Stomach (tissue), 8 donors: ENCODE measurements at regions not wholly inside any gene's neighbourhood (a gene's known extent, or its start where the extent isn't known, plus 50 kb on each side); places are given as distances from the start of the nearest gene placed in this dataset.
A peak's percentile ranks its signal among the peaks of the same experiment; 100 is the strongest.

Source experiments
- DNase-seq, 2 donors: peaks; one replicate each; pipeline versions ENCODE4 v3.0.0 to v3.0.0-alpha.2; 2013 to 2019
- H3K27ac ChIP-seq, 5 donors: fragments of 200-600 bp in 4 of 5; sonication (generic) in 4 of 5; one replicate each; pipeline ENCODE4 v1.5.1; 2013 to 2019; ENCODE audit warnings: mild to moderate bottlenecking in 1 of 5, moderate library complexity in 1 of 5
- H3K27me3 ChIP-seq, 3 donors: fragments of 200-600 bp; sonication (generic); one replicate each; pipeline ENCODE4 v1.5.1; 2017 to 2019; ENCODE audit warnings: mixed run types in 1 of 3
- H3K36me3 ChIP-seq, 4 donors: fragments of 200-600 bp; sonication (generic); 1 replicate in 3 of 4; 2 replicates in 1 of 4; pipeline ENCODE4 v1.5.1; 2016 to 2019
- H3K4me1 ChIP-seq, 4 donors: fragments of 200-600 bp; sonication (generic); one replicate each; pipeline ENCODE4 v1.5.1; 2016 to 2019
- H3K4me3 ChIP-seq, 4 donors: fragments of 200-600 bp; sonication (generic) in 3 of 4; one replicate each; pipeline ENCODE4 v1.5.1; 2016 to 2019; ENCODE audit warnings: mild to moderate bottlenecking in 1 of 4
- H3K9me3 ChIP-seq, 4 donors: fragments of 200-600 bp; sonication (generic); one replicate each; pipeline ENCODE4 v1.5.1; 2016 to 2019
- EP300 ChIP-seq: sonication (generic); formaldehyde crosslinking; IDR thresholded peaks from one replicate; pipeline ENCODE4 v1.6.1; 2017; ENCODE audit warnings: antibody characterized with exemption
- POLR2A ChIP-seq, 4 donors: fragments of 450-650 bp; IDR thresholded peaks; one replicate each; pipeline ENCODE4 v1.6.1; 2016; ENCODE audit warnings: antibody characterized with exemption in 4 of 4, control low read depth in 2 of 4, mild to moderate bottlenecking in 1 of 4, moderate library complexity in 1 of 4
- POLR2AphosphoS5 ChIP-seq, 3 donors: sonication (generic); formaldehyde crosslinking; IDR thresholded peaks; one replicate each; pipeline ENCODE4 v1.6.1; 2016; ENCODE audit warnings: antibody characterized with exemption in 3 of 3
- WGBS, 5 donors: extraction: QIAGEN DNeasy Blood & Tissue Kit in 3 of 5; methylation state at CpG; one replicate each; pipeline versions ENCODE4 v1.1.5 to v1.1.7; 2013 to 2018; 5-methylcytosine and 5-hydroxymethylcytosine counted together
- intact Hi-C: fragments of 100-400 bp; cut with DNase I; formaldehyde crosslinking; loops from one replicate; pipeline ENCODE4 v1.15.1; 2023; ENCODE audit warnings: low total_unique reads
- TF ChIP-seq, protein P1 (sequence below), 7 experiments: fragments of 450-650 bp in 4 of 7; fragments of 200-600 bp in 3 of 7; sonication (generic) in 3 of 7; IDR thresholded peaks; one replicate each; pipeline ENCODE4 v1.5.1; 2016 to 2019; ENCODE audit warnings: antibody characterized with exemption in 7 of 7, control low read depth in 2 of 7, mild to moderate bottlenecking in 1 of 7
- donor health status: healthy with polysubstance abuse.
- donor health status: Bipolar disorder and iron deficiency.
- donor health status: healthy.

DNA sequence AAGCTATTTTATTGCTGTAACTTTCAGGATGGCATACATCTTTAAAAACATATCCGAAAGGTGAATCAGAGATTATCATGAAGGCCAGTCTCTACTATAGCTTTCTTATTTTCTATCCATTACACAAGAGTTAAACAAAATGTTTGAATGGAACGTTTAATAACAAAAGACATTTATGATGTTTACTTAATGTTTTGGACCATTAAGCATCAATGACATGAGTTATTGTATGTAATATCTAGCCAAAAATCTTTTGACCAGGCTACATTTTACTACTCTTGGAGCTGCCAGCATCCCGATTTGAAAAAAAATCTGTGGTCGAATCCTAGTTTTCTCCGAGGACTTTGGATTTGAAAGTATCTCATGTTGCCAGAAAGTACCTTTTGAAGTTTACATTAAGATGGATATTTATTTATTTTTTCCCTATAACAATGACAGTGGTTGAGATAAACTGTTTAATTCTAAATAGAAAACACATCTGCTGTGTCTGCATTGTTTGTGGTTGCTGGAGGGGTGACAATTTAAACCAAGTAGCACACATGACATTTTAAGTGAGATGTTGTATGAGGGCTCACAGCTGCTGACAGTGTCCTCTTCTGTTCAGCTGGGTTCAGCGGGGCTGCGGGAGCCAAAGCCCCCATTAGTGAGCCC is 293.7 kb upstream of the TCF21 start:
- H3K4me3 ChIP-seq = no peak overlapping the region
- peak overlapping the region in 1 of 5 donors; percentile 60 for H3K27ac ChIP-seq
- 52 to 79% (median 57%) methylated on average over 7 of the region's 7 CpGs for WGBS, 5 donors
- peak in 1 of 2 donors; percentile 76 for DNase-seq
- intact Hi-C loops = no loop called here
- no peaks in the 10 kb centered on the region for H3K4me1 ChIP-seq
- H3K9me3 ChIP-seq = no peaks in the 10 kb centered on the region
- H3K27me3 ChIP-seq = no peaks in the 10 kb centered on the region
- TF ChIP-seq, protein P1, sequence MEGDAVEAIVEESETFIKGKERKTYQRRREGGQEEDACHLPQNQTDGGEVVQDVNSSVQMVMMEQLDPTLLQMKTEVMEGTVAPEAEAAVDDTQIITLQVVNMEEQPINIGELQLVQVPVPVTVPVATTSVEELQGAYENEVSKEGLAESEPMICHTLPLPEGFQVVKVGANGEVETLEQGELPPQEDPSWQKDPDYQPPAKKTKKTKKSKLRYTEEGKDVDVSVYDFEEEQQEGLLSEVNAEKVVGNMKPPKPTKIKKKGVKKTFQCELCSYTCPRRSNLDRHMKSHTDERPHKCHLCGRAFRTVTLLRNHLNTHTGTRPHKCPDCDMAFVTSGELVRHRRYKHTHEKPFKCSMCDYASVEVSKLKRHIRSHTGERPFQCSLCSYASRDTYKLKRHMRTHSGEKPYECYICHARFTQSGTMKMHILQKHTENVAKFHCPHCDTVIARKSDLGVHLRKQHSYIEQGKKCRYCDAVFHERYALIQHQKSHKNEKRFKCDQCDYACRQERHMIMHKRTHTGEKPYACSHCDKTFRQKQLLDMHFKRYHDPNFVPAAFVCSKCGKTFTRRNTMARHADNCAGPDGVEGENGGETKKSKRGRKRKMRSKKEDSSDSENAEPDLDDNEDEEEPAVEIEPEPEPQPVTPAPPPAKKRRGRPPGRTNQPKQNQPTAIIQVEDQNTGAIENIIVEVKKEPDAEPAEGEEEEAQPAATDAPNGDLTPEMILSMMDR (IDR thresholded peaks at IDR 0.05) = no peak
- peak in 1 of 3 donors; percentile 19 for TF ChIP-seq POLR2AphosphoS5 (IDR thresholded peaks at IDR 0.05)
- H3K36me3 ChIP-seq = no peaks in the 10 kb centered on the region

DNA sequence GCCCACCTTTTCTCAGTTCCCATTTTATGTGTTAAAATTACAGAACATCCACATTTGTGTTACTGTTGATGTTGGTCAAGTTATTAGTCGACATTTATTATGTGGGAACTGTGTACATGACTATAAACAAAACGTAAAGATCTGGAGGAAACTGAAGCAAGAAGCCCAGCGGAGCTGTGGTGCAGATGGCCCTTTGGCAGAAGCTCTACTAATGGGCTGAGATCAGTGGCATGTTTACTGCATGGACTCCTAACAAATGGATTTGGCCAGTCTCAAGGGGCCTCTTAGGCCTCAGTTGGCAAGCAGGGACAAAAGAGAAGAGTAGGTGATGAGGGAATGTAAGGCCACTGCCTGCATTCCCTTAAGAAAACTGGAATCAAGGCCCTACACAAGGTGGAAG is 282.1 kb upstream of the TCF21 start:
- Histone ChIP-seq H3K4me1 (no peaks in the 10 kb centered on the region), H3K27me3 (no peaks in the 10 kb centered on the region), H3K27ac (no peak overlapping the region), H3K9me3 (no peaks in the 10 kb centered on the region), H3K36me3 (no peaks in the 10 kb centered on the region), H3K4me3 (no peak overlapping the region)
- no peak for DNase-seq
- intact Hi-C loops = no loop called here
- 71 to 78% (median 74%) methylated on average over 3 of the region's 3 CpGs for WGBS, 5 donors
- TF ChIP-seq POLR2A (IDR thresholded peaks at IDR 0.05) (no peak), EP300 (no peak), POLR2AphosphoS5 (IDR thresholded peaks at IDR 0.05) (no peak)
- TF ChIP-seq, protein P1 (IDR thresholded peaks at IDR 0.05) = no peak

DNA sequence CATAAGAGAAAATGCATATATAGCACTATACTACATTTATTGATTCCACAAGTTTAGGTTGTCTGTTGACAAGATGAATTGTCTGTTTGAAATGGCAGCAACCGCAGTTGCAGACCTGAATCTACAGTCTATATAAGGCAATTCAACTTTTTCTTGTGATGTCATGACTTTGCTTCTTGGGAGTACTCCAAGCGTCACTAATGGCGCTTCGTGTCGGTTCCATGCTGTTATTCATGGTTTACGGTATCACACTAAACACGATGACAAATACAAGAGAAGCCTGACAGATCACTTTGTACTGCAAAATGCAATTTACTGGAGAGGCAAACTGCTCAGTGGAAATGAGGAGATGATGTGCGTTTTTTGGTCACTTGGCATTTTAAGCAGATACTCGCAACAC is 280.3 kb upstream of the TCF21 start:
- H3K4me3 ChIP-seq = no peak overlapping the region
- no peak for DNase-seq
- intact Hi-C loops = no loop called here
- H3K9me3 ChIP-seq = no peaks in the 10 kb centered on the region
- H3K4me1 ChIP-seq = no peaks in the 10 kb centered on the region
- TF ChIP-seq EP300 = no peak
- no peak for TF ChIP-seq POLR2A (IDR thresholded peaks at IDR 0.05)
- TF ChIP-seq, protein P1 (IDR thresholded peaks at IDR 0.05) = no peak
- H3K36me3 ChIP-seq = no peaks in the 10 kb centered on the region
- H3K27me3 ChIP-seq = no peaks in the 10 kb centered on the region
- H3K27ac ChIP-seq = no peak overlapping the region
- WGBS, 5 donors = 84 to 96% (median 94%) methylated on average over 9 of the region's 9 CpGs

DNA sequence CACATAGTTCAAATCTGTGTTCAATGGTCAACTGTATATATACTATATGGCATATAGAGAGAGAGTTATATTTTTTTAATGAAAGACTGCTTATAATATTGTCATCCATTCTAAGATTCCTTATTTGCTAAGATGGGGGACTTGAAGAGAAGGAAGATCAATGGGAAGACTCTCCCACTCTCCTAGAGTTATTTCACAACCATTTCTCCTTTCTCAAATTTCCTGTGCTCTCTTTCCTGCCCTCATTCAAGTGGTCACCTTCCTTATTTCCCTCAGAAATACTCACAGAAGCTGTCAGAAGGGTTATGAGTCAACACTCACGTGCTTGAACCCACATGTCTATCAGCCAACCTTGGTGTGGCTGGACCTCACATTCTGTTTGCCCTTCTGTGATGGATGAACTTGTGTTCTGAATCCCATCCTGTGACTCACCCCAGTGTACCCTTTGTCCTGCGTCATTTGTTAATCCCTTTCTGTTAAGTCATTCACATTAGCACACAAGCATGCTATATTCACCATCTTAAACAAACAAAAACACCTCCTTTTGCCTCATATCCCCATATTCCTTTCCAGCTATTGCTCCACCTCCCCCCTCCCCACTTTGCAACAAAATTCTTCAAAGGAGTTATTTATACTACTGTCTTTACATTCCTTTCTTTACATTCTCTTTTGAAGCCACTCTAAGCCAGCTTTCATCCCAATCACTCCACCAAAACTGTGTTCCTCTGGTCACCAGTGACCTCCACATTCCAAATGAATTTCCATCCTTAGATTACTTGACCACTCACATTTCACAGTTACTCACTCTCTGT is 279.3 kb upstream of the TCF21 start:
- no peaks in the 10 kb centered on the region for H3K4me1 ChIP-seq
- peaks cover 0 to 5% (median 0%) of the 10 kb centered on the region in 3 donors for H3K27me3 ChIP-seq
- WGBS, 5 donors = 21 to 49% (median 29%) methylated on average over 2 of the region's 2 CpGs
- H3K27ac ChIP-seq = peak overlapping the region in 2 of 5 donors; percentile 44 to 46
- no peaks in the 10 kb centered on the region for H3K9me3 ChIP-seq
- TF ChIP-seq POLR2A (IDR thresholded peaks at IDR 0.05) (no peak), POLR2AphosphoS5 (IDR thresholded peaks at IDR 0.05) (peak in 2 of 3 donors; percentile 19 to 47), EP300 (no peak)
- TF ChIP-seq, protein P1 (IDR thresholded peaks at IDR 0.05) = no peak
- intact Hi-C loops = no loop called here
- no peak for DNase-seq
- H3K36me3 ChIP-seq = no peaks in the 10 kb centered on the region
- no peak overlapping the region for H3K4me3 ChIP-seq
